ENCODE measurements at regions not wholly inside any gene's neighbourhood (a gene's known extent, or its start where the extent isn't known, plus 50 kb on each side); places are given as distances from the start of the nearest gene placed in this dataset.

DNA sequence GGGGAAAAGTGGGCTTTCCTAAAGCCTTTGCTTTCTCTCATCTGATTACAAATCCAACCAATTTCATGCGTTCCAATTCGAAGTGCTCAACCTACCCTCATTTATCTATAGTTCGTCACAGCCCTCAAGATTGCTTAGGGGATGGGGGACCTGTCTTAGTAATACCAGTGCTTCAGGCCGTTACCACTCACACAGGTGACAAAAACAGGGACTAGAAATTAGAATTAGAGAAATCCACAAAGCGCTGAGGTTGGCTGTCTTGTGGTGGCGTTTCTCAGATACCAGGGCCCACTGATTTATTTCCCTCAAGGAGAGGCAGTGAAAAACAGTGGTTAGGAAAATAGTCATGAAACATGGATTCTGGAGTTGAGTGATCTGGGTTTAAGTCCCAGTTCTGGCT lies 121.6 kb upstream of the SPACA1 start:
- intact Hi-C loops (cut with DNase I; ENCODE audit: low total_unique reads) = loop anchor here (5.0 kb wide), 2 partner anchors 566 to 856 kb away; no protein-coding TSS in a partner anchor

DNA sequence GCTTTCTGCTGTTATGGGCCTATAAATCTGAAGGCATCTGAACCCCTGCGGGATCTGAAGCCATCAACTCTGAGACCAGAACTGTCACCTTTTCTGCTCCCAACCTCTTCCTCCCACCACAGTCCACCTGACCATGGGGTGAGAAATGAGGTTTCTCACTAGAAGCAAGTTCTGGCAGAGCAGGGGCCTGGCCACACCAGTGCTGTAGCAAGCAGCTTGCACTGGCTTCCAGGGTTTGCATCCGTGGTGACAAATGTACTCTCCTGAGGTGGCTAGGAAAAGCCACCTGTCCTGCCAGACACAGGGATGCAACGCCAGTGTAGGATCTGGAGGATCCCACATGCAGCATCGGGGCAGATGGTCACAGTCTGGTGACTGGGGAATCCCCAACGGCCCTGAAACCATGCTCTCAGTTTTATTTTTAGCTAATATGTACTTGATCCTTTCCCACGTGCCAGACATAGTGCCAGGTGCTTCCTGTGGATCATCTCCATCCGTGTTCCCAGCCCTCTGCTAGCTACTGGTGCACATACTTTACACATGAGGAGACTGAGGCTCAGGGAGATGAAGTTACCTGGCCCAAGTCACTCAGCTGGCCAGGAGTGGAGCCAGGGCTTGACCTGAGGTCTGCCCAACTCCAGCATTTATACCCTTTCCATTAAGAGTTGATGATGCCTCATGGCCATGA lies 122.1 kb upstream of the SPACA1 start:
- intact Hi-C loops (cut with DNase I; ENCODE audit: low total_unique reads) = loop anchor here (5.0 kb wide), 2 partner anchors 567 to 857 kb away; no protein-coding TSS in a partner anchor
- H3K36me3 ChIP-seq = no peaks in the 10 kb centered on the region
- H3K4me3 ChIP-seq = no peak overlapping the region
- no peaks in the 10 kb centered on the region for H3K27me3 ChIP-seq
- H3K4me1 ChIP-seq = peaks cover 0 to 10% (median 4%) of the 10 kb centered on the region in 4 donors
- no peak for DNase-seq
- H3K27ac ChIP-seq = no peak overlapping the region
- TF ChIP-seq CTCF (IDR thresholded peaks at IDR 0.05) = no peak
- H3K9me3 ChIP-seq = no peaks in the 10 kb centered on the region

More for the DNA sequence above, 121.6 kb upstream of the SPACA1 start:
- Histone ChIP-seq H3K36me3 (no peaks in the 10 kb centered on the region), H3K4me1 (peaks cover 0 to 10% (median 4%) of the 10 kb centered on the region in 4 donors), H3K4me3 (no peak overlapping the region), H3K27me3 (no peaks in the 10 kb centered on the region), H3K27ac (no peak overlapping the region), H3K9me3 (no peaks in the 10 kb centered on the region)
- DNase-seq = no peak
- TF ChIP-seq CTCF (IDR thresholded peaks at IDR 0.05) = no peak

- H3K9me3 ChIP-seq = no peaks in the 10 kb centered on the region
- no peaks in the 10 kb centered on the region for H3K36me3 ChIP-seq
- no peak overlapping the region for H3K27ac ChIP-seq
- no peaks in the 10 kb centered on the region for H3K27me3 ChIP-seq
- intact Hi-C loops (cut with DNase I; ENCODE audit: low total_unique reads) = no loop called here
- no peak for DNase-seq
- no peak overlapping the region for H3K4me3 ChIP-seq
- TF ChIP-seq CTCF (IDR thresholded peaks at IDR 0.05) = no peak
- no peaks in the 10 kb centered on the region for H3K4me1 ChIP-seq
These were observed 124.1 kb upstream of the SPACA1 start for GRCh38 chr6:87923389-87924050.

DNA sequence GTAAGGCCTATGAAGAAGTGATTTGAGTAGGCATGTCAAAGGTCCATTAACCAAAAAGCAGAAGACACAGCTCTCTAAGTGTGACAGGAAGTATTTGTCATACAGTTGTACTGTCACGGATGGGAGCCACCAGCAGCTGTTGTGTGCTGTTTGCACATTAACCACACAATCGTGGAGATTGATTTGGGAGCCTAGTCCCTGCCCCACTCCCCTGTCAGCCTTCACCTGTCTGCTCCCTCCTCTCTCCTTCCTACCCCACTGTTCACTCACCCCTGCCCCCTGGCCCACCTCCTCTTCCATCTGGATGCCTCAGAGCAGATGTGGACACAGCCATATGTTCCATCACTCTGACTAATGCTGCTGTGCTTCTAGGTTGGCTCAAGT lies 124.7 kb upstream of the SPACA1 start:
- no peaks in the 10 kb centered on the region for H3K36me3 ChIP-seq
- H3K9me3 ChIP-seq = no peaks in the 10 kb centered on the region
- H3K4me3 ChIP-seq = no peak overlapping the region
- no peaks in the 10 kb centered on the region for H3K27me3 ChIP-seq
- H3K27ac ChIP-seq = no peak overlapping the region
- H3K4me1 ChIP-seq = no peaks in the 10 kb centered on the region
- intact Hi-C loops (cut with DNase I; ENCODE audit: low total_unique reads) = no loop called here
- no peak for DNase-seq
- TF ChIP-seq CTCF (IDR thresholded peaks at IDR 0.05) = no peak

DNA sequence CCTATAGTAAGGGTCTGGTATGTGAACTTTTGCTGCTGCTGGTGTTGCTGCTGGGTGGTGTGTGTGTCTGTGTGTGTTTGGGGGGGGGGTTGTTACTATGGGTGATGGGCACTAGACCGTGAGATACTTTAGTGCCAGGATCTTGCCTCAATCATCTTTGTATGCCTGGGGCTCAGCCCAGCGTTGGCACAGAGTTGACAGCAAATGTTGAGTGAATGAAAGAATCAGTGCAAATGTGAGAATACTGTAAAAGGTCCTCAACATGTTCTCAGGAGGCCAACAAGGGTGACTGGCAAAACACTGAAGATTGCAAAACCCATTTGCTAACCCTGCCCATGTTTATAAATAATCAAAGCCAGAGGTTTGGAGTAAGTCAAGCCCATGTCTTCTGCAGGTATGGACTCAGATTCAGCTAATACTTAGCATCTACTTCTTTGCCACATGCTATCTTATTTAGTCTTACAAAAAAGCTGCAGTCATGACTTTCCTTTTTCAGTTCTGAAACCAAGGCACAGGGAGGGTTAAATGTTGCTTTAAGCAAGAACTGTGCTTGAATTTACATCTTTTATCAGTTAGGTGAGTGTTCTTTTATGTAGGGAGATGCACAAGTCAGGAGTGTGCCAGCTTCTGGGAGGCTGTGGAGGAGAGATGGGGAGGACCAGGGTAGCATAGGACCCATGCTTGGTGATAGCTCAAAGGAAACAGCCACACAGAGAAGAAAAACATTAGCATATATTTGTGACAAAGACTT lies 125.3 kb upstream of the SPACA1 start:
- Histone ChIP-seq H3K9me3 (no peaks in the 10 kb centered on the region), H3K36me3 (no peaks in the 10 kb centered on the region), H3K27me3 (no peaks in the 10 kb centered on the region), H3K4me1 (no peaks in the 10 kb centered on the region), H3K4me3 (no peak overlapping the region), H3K27ac (no peak overlapping the region)
- intact Hi-C loops (cut with DNase I; ENCODE audit: low total_unique reads) = no loop called here
- TF ChIP-seq CTCF (IDR thresholded peaks at IDR 0.05) = no peak
- no peak for DNase-seq
